ENCODE measurements at regions not wholly inside any gene's neighbourhood (a gene's known extent, or its start where the extent isn't known, plus 50 kb on each side); places are given as distances from the start of the nearest gene placed in this dataset.

- no peak for DNase-seq (ENCODE audit: low read depth, low spot score)
Observed at GRCh38 chr2:226336283-226336682, 463.3 kb downstream of the IRS1 start.

DNA sequence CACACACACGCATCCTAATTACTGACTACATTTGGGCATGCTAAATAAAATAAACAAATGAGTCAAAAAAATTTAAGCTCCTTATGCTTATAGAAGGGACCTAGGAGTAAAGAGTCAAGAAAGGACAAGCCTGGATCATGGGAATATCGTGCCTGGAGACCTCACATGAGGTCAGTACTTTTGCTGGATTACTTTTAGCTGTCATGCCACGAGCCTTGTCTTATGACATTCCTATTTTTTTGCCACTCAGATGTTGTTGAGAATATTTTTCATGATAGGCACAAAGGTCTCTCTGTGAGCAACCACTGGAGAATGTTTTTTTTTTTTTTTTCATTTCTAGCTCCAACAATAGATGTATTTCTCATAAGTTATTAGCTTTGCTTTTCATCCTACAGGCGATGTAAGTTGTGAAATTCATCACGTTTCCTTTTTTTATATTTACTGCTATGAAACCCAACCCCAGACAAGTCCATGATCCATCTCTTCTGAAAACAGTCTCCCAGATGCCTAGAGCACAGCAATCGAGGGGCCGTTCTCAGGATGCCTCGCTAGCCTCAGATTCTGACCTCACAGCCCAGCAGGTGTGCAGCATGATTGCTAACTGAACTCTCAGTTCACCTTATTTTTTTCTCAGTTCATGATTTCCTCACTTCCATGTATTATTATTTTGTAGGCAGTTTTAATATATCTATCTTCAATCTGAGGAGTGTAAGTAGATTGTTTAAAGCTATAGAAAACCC lies 464.5 kb downstream of the IRS1 start:
- no peak for DNase-seq (ENCODE audit: low read depth, low spot score)

- no peak for DNase-seq (ENCODE audit: low read depth, low spot score)
Observed at GRCh38 chr2:226333388-226333787, 466.2 kb downstream of the IRS1 start.

GRCh38 chr2:226330206-226330605 lies 469.4 kb downstream of the IRS1 start:
- no peak for DNase-seq (ENCODE audit: low read depth, low spot score)

DNA sequence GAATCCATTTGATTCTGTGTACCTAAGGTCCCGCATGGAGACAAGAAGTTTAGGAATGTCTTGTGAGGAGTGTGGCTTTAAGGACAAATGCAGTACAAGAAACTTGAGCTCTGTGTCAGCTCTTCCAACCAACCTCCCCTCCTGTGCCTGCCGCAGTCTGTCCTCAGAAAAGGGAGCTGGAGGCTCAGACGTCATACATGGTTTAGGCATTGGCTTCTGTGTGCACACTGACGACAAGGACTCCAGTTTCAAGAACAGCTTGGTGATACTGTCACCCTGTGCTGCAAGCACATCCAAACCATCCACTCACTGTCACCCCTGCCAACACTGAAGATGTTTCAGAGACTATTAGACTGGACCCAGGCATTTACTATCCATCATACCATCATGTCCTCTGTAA lies 470.4 kb downstream of the IRS1 start:
- DNase-seq (ENCODE audit: low read depth, low spot score) = no peak

- no peak for DNase-seq (ENCODE audit: low read depth, low spot score)
Observed at GRCh38 chr2:226327830-226328229, 471.8 kb downstream of the IRS1 start.

GRCh38 chr2:226325526-226325925 lies 474.1 kb downstream of the IRS1 start:
- no peak for DNase-seq (ENCODE audit: low read depth, low spot score)

DNA sequence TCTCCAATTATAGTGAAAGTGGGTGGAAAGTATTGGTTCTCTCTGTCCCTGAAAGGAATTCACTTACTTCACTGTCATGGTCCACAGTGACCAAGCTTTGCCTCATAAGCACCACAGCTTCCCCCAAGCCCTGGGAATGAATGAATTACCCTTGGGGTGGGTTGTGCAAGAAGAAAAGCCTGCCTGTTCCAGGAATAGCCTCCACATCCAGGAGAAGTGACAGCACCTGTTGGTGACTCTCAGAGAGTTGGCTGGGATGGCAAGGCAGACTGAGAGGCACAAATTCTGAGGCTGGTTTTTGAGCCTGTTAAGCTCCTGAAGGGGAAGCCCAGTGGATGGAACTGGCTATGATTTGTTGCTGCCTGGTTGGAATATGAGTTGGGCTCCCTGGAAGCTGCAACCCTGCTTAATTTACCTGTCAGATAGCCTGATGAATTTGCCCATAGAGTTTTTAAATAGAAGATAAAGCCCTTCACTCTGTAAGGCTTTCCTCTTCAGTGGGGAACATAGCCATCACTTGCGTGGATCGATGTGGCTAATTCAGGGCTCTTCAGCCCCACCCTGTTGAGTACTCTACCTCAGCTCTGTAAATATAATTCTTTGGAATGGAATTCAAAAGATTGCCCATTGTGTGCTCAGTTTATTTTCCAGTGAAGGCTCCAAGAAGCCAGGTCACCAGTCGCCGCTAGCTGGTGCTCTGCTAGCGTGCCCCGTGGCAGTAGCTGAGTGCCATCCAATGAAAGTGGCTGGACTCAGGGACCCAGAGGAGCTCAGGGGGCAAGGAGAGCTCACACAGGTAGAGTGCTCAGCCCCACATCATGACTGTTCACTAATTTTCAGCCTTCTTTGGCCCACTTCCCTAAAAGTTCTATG lies 479.3 kb downstream of the IRS1 start:
- no peak for DNase-seq (ENCODE audit: low read depth, low spot score)

DNA sequence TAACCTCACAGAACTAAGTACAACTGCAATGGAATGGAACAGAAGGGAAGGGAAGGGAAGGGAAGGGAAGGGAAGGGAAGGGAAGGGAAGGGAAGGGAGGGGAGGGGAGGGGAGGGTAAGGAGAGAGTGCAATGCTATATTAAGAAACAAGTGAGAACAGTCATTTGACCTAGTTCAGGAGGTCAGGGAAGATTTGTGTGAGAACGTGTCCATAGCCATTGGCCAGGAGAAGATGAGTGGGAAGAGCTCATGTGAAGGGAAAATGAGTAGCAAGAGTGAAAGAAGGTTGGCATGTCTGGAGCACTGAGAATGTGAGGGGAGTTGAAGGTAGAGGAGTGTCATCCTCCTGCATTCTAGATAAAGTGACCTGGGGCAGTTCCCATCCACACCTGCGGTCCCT lies 481.6 kb downstream of the IRS1 start:
- DNase-seq (ENCODE audit: low read depth, low spot score) = no peak

DNA sequence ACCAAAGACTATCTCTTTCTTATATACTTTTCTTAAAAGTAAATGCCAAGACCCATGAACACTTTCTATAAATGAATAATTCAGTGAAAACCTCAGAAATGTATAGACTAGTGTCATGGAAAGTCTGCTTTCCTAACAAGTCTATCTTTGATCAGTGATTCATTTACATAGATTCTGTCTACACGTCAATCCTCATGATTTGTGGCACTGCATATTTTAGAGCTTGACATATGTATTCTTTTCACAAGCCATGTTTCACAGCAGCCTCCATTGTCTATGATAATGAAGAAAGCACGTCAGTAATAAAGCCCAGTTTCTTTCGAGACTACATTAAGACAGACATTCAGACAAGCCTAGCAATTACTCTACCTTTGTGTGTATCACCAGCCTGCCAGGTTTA lies 486.6 kb downstream of the IRS1 start:
- no peak for DNase-seq (ENCODE audit: low read depth, low spot score)

GRCh38 chr2:226312155-226312554 lies 487.5 kb downstream of the IRS1 start:
- no peak for DNase-seq (ENCODE audit: low read depth, low spot score)

GRCh38 chr2:226310146-226310545 lies 489.5 kb downstream of the IRS1 start:
- no peak for DNase-seq (ENCODE audit: low read depth, low spot score)

GRCh38 chr2:226308986-226309385 lies 490.6 kb downstream of the IRS1 start:
- DNase-seq (ENCODE audit: low read depth, low spot score) = no peak

- DNase-seq (ENCODE audit: low read depth, low spot score) = no peak
Observed at GRCh38 chr2:226308323-226308680, 491.3 kb downstream of the IRS1 start.

GRCh38 chr2:226307487-226308322 lies 491.9 kb downstream of the IRS1 start:
- DNase-seq (ENCODE audit: low read depth, low spot score) = no peak

GRCh38 chr2:226306969-226307368 lies 492.7 kb downstream of the IRS1 start:
- no peak for DNase-seq (ENCODE audit: low read depth, low spot score)

DNA sequence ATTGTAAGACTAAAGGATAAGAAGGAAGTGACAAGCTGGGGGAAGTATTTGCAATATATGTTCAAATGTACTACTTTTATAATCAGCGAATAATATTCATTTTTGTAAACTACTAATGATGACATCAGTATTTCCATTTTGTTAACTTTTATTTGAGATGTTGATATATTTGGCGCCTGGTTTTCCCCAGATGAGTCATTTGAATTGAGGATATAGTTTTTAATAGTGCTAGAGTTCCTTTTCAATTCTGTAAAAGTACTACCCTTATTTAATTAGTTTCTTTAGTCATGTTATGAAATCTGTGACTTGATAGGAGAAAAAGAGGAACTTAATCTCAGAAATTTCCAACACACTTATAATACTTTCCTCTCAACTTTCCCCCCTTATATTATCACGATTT lies 495.3 kb downstream of the IRS1 start:
- no peak for DNase-seq (ENCODE audit: low read depth, low spot score)

DNA sequence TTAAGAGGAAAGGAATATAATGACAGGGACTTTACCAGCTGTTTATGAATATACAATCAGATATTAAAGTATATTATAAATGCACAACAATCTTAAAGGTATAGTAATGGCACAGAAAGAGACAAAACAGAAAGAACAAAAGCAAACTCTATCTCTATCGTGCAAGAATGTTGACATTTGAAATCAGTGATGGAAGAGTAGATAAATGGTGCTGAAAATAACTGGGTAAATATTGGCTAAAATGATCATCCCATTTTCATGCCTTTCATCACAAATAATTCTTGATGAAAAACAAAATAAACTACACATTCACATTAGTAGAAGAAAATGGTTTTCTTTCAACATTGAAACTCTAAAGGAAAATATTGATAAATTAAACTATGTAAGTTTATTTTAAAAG lies 495.9 kb downstream of the IRS1 start:
- no peak for DNase-seq (ENCODE audit: low read depth, low spot score)

DNA sequence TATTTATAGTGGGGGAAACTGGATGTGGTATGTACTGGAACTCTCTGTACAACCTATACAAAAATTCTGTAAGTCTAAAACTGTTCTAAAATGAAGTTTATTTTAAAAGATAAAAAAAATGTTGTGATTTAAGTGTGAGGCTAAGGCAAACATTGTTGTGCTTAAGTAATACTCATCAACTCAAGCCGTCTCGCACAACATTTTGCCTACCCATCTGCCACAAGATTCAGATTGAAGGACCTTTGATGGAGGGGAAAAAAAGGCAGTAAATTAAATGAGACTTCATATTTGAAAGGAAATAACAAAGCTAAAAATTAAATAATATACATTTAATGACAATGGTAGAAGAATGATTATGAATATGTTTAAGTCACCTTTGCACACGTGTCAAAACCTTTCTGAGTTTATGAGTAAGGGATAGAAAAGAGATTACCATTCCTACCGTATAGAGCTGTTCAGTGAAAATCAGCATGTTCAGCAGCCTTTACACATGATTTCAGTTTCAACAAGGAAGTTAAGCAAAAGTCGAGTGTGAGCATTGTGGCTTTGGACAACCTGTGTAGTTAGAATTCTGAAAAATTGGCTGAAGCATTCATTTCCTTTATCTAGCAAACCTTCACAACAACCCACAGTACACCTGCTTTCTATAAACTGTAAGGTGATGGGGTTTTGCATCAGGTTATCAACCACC lies 499.3 kb downstream of the IRS1 start:
- DNase-seq (ENCODE audit: low read depth, low spot score) = no peak

DNA sequence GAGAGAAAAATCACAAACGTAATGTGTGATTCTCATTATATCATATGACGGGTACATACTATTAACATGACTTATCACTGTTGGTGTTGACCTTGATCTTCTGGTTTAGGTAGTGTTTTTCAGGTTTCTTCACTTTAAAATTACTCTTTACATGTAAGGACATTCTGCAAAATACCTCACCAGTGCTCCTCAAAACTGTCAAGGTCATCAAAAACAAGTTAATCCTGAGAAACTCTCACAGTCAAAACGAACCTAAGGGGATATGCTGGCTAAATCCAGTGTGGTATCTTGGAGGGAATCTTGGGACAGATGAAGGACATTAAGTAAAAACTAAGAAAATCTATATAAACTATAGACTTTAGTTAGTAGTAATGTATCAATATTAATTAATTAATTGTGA lies 499.8 kb downstream of the IRS1 start:
- DNase-seq (ENCODE audit: low read depth, low spot score) = no peak

DNA sequence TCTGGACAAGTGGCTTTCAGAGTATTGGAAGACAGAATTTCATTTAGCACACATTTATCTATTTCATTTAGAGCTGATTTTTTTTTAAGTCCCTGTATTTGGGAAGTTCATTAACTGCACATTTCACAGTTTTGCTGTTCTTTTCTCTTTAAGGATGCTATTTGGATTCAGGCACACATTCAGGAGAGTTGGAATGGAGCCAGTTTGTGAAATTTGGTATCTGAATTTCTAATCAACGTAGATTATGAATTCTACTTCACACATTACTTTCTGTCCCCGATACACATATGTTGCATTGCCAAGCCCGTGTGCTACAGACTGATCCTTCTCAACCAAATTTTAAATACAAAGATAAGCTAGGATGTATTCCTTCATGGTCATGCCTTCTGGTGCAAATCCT lies 503.9 kb downstream of the IRS1 start:
- no peak for DNase-seq (ENCODE audit: low read depth, low spot score)

DNA sequence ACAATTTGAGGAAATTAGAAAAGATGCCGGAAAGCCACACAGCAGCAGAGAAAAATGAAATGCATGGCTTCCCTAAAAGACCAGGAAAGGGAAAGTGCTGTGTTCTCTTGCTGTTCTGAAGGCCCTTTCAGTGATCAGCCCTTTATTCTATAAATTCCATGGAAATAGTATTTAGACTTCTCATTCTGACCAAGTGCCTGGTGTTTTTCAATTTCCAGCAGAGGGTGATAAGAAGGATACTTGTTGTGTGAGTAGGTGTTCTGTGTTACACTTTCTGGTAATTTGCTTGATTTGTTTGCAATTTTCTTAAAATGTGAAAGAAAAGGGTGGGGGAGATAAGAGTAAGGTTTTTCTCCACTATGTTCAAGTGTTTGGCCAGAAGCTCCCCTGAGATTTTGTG lies 504.5 kb downstream of the IRS1 start:
- DNase-seq (ENCODE audit: low read depth, low spot score) = no peak

Data from activated CD4-positive, CD25-positive, alpha-beta regulatory T cell treated with anti-CD3 and anti-CD28 coated beads, Interleukin-2, amount 50 U/mL, for 16 hours (primary cell).